ACHN (cell line): ENCODE measurements at regions not wholly inside any gene's neighbourhood (a gene's known extent, or its start where the extent isn't known, plus 50 kb on each side); places are given as distances from the start of the nearest gene placed in this dataset.
"Not testable (repeated sequence)": the region's sequence is repeated elsewhere in the genome, so short reads cannot be mapped to it uniquely, and the experiment has no call there.

Experiments used
- DNase-seq: peaks from one replicate; pipeline ENCODE4 v3.0.0-alpha.2; 2015
- in situ Hi-C: cut with HindIII; loops from 2 replicates; pipeline ENCODE4 v1.10.0; 2017; ENCODE audit warnings: low sequenced_read_pairs, low pct_ligation_motif_present, low pct_unique_long_range_greater_than_20kb

GRCh38 chr6:121657972-121658371 is 222.5 kb downstream of the GJA1 start:
- in situ Hi-C loops: no loop called here
- DNase-seq: no peak

GRCh38 chr6:121660277-121660676 is 224.8 kb downstream of the GJA1 start:
- DNase-seq: no peak
- in situ Hi-C loops: no loop called here

GRCh38 chr6:121663292-121663810 is 227.9 kb downstream of the GJA1 start:
- in situ Hi-C loops: no loop called here
- no peak for DNase-seq

- DNase-seq: no peak
- in situ Hi-C loops: no loop called here
These were observed 228.7 kb downstream of the GJA1 start for GRCh38 chr6:121664158-121664557.

- in situ Hi-C loops: no loop called here
- DNase-seq: peak; percentile 37
These were observed 231.4 kb downstream of the GJA1 start for GRCh38 chr6:121666814-121667213.

- no peak for DNase-seq
These were observed 232.8 kb downstream of the GJA1 start for GRCh38 chr6:121668259-121668658.

GRCh38 chr6:121670511-121670910 is 235.1 kb downstream of the GJA1 start:
- DNase-seq: no peak

More at GRCh38 chr6:121668259-121668658, 232.8 kb downstream of the GJA1 start:
- in situ Hi-C loops: no loop called here

GRCh38 chr6:121677571-121677970 is 242.1 kb downstream of the GJA1 start:
- in situ Hi-C loops: no loop called here
- DNase-seq: no peak

More at GRCh38 chr6:121670511-121670910, 235.1 kb downstream of the GJA1 start:
- in situ Hi-C loops: no loop called here

- DNase-seq: no peak
- in situ Hi-C loops: no loop called here
These were observed 242.8 kb downstream of the GJA1 start for GRCh38 chr6:121678245-121678644.

- DNase-seq: no peak
- in situ Hi-C loops: no loop called here
These were observed 244.6 kb downstream of the GJA1 start for GRCh38 chr6:121680058-121680457.

- in situ Hi-C loops: no loop called here
- no peak for DNase-seq
These were observed 247.2 kb downstream of the GJA1 start for GRCh38 chr6:121682666-121683065.

GRCh38 chr6:121685806-121686205 is 250.4 kb downstream of the GJA1 start:
- DNase-seq, in situ Hi-C loops: not testable (repeated sequence)

- in situ Hi-C loops: no loop called here
- no peak for DNase-seq
These were observed 251.2 kb downstream of the GJA1 start for GRCh38 chr6:121686611-121687023.

- in situ Hi-C loops: no loop called here
- DNase-seq: no peak
These were observed 253.5 kb downstream of the GJA1 start for GRCh38 chr6:121688974-121689373.

- DNase-seq: no peak
- in situ Hi-C loops: no loop called here
These were observed 255.7 kb downstream of the GJA1 start for GRCh38 chr6:121691126-121691551.

GRCh38 chr6:121694389-121694788 is 258.9 kb downstream of the GJA1 start:
- in situ Hi-C loops: no loop called here

GRCh38 chr6:121694801-121695251 is 259.4 kb downstream of the GJA1 start:
- DNase-seq: no peak
- in situ Hi-C loops: no loop called here

More at GRCh38 chr6:121694389-121694788, 258.9 kb downstream of the GJA1 start:
- DNase-seq: no peak

GRCh38 chr6:121695329-121695728 is 259.9 kb downstream of the GJA1 start:
- DNase-seq: no peak
- in situ Hi-C loops: no loop called here

- in situ Hi-C loops: no loop called here
- DNase-seq: no peak
These were observed 262.5 kb downstream of the GJA1 start for GRCh38 chr6:121697921-121698320.

GRCh38 chr6:121698617-121699016 is 263.2 kb downstream of the GJA1 start:
- in situ Hi-C loops: no loop called here

GRCh38 chr6:121703129-121703528 is 267.7 kb downstream of the GJA1 start:
- in situ Hi-C loops, DNase-seq: not testable (repeated sequence)

More at GRCh38 chr6:121698617-121699016, 263.2 kb downstream of the GJA1 start:
- DNase-seq: no peak
